SHP77 (cell line): ENCODE measurements at regions not wholly inside any gene's neighbourhood (a gene's known extent, or its start where the extent isn't known, plus 50 kb on each side); places are given as distances from the start of the nearest gene placed in this dataset.
"Not testable (repeated sequence)": the region's sequence is repeated elsewhere in the genome, so short reads cannot be mapped to it uniquely, and the experiment has no call there.

Experiments
- DNase-seq, 2 experiments: peaks; one replicate each; lab custom pipeline; 2025; lab: John Stamatoyannopoulos, UW

DNA sequence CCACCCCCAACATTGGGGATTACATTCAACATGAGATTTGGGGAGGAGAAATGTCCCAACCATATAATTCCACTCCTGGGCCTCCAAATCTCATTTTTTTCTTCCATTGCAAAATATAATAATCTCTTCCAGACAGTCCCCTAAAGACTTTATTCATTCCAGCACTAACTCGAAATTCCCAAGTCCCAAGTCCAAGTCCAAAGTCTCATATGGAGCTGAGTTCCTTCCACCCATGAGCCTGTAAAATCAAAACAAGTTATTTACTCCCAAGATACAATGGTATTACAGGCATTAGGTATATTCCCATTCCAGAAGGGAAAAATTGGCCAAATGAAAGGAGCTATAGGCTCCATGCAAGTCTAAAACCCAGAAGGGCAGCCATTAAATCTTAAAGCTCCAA lies 56.7 kb downstream of the P2RY1 start:
- no peak for DNase-seq

DNA sequence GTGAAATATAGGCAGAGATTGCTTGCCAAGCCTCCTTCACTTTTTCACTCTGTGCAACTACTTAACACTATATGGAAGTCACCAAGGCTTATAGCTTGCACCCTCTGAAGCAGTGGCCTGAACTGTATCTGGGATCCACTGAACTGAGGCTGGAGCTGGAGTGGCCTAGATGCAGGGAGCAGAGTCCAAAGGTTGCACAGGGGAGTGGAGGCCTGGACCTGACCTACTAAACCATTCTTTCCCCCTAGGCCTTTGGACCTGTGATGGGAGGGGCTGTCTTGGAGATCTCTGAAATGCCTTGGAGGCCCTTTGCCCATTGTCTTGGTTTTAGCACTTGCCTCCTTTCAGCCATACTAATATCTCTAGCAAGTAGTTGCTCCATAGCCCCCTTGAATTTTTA lies 57.5 kb downstream of the P2RY1 start:
- no peak for DNase-seq

DNA sequence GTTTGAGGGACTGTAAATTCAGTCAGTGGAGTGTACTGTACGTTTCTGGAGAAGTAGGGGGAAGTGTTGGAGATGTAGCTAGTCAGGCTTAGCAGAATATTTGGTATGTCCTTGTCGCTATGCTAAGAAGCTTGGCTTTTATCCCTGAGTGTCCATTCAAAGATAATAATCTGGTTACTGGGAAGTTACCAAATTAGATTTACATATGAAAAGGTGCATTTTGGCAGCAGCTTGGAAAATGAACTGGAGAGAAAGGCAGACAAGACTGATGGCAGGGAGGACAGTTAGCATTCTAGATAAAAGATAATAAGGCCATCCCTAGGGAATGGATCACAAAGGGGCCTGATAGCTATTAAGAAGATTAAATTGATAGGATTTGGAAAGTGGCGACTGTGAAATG lies 58.7 kb downstream of the P2RY1 start:
- DNase-seq, result no peak

DNA sequence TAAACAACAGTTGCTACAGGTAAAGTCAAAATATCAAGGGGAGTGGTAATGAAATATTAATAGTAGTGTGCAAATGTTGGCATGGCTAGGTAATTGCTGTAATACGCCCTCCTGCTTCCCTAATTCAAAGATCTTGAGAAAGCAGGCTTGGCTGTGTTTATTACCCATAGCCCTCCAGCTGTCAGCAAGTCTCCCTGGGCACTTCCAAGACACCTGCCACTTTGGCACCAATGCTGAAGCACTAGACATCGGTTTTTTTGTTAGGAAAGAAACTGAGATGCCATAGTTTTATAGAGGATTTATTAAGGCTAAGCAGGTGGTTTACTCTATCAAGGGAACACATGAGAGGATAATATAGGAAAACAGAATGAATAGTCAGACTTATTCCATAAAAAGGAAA lies 64.4 kb downstream of the P2RY1 start:
- DNase-seq, result no peak

DNA sequence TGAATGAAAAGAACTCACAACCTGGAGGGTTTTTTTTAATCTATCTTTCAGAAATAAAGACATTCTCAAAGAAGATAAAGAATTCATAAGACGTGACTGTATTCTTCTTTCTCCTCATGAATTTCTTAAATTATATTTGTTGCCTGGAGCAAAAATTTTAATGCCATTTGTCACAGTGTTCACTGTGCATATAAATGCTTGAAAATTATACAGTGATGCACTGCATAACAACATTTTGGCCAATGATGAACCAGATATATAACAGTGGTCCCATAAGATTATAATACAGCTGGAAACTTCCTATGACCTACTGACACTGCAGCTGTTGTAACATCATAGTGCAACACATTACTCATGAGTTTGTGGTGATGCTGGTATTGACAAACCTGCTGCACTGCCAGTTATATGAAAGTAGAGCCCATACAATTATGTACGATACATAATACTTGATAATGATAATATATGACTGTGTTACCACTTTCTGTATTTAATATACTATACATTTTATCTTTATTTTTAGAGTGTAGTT lies 67.3 kb downstream of the P2RY1 start:
- DNase-seq, result peak; percentile 3 to 20

DNA sequence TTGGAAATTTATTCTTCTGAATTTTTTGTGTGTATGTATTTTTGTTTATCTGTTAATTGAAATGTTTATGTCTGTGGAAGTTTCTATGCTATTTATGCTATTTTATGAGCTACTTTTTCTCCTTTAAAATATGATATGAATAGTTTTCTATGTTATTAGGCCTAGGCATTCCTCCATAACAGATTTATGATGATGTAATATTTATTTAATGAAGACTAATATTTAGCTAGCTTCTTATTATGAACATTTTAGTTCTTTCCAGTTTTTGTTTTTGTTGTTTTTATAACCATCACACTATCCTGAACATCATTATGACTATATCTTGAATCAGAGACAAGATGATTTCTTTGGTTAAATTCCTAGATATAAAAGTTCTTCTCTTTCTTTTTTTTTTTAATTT lies 70.7 kb downstream of the P2RY1 start:
- DNase-seq, result no peak

DNA sequence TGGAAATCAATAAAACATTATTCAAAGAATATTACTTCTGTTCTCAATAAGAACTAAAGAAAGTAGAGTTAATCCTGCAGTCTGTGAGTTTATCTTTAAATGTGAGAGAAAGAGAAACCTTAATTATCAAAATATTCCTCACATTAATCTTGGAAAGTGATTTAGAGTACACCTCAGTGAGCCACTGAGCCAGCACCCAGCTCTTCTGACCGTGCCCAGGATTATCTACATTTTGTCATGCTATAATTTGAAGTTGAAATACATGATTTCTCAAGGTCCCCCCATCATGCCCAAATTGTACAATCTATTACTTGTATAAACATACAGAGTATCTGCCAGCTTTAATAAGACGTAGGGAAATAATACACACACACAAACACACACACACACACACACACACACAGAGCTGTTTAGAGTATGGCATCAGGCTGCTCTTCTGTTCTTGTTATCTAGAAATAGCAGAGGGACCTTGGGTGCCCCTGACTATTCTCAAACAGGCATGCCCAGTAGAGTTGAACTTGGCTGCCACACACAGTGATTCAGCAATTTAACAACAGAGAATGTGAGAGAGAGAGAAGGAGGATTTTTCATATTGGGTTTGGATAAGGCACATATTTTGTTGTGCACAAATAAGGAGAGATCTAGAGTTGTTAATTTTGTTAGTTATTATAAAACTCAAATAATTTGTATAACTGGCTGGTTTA lies 74.4 kb downstream of the P2RY1 start:
- DNase-seq, result no peak

DNA sequence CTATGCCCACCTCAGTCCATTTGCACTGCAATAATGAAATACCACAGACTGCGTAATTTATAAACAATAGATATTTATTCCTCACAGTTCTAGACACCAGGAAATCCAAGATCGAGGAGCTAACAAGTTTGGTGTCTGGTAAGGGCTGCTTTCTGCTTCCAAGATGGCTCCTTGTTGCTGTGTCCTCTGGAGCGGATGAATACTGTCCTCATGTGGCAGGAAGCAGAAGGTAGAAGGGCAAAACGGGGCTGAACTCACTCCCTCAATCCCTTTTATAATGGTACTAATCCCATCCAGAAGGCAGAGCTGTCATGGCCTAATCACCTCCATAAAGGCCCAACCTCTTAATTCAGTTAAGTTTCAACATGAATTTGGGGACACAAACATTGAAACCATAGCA lies 75.3 kb downstream of the P2RY1 start:
- no peak for DNase-seq

DNA sequence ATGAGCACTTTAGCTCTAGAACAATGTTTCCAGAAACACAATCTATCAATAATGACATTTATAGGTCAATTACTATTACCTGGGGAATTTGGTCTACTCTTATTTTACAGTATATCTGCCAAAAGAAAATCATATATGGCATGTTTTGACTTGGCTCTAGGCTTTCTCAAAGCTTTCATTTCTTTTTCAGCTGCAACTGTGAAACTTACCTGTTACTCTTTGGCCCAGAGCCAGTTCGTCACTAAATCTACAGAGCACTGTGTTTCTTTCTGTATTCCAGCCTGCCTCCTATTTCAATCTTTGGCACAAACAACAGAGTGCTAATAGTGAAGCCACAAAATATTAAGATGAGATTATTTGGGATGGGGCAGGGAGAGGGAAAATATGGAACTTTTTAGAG lies 76.0 kb downstream of the P2RY1 start:
- DNase-seq, result no peak

DNA sequence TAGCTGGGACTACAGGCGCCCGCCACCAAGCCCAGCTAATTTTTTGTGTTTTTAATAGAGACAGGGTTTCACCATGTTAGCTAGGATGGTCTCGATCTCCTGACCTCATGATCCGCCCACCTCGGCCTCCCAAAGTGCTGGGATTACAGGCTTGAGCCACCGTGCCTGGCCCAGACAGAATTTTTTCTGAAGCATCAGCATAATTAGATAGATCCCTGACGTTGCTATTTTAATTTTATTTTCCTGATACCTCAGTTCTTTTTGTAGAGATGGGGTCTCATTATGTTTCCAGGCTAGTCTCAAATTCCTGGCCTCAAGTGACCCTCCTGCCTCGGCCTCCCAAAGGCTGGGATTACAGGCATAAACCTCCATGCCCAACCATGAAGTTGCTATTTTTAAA lies 79.8 kb downstream of the P2RY1 start:
- DNase-seq, result not testable (repeated sequence)

DNA sequence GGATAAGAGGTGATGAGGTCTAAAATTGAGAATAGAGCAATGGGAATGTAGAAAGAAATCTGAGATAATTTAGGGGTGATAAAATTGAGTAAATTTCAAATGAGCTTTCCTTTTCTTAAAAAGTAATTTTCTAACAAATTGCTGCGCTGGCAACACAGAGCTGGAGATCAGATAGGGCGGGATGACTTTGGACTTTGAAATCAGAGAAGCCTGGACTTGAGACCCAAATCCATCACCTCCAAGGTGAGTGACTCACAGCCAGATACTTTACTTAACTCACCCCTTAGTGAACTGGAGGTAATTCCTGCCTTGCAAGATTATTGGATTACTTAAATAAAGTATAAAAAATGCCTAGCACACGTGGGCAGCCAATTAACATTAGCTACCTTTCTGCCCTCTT lies 80.8 kb downstream of the P2RY1 start:
- no peak for DNase-seq

DNA sequence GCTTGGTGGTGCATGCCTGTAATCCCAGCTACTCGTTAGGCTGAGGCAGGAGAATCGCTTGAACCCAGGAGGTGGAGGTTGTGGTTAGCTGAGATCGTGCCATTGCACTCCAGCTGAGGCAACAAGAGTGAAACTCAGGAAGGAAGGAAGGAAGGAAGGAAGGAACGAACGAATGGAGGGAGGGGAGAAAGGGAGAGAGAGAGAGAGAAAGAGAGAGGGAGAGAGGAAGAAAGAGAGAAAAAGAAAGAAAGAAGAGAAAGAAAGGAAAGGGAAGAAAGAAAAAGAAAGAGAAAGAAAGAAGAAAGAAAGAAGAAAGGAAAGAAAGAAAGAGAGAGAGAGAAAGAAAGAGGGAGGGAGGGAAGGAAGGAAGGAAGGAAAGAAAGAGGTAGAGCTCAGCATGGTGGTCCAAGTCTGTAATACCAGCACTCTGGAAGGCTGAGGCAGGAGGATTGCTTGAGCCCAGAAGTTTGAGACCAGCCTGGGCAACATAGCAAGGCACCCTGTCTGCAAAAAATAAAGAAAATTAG lies 81.9 kb downstream of the P2RY1 start:
- DNase-seq, result no peak

DNA sequence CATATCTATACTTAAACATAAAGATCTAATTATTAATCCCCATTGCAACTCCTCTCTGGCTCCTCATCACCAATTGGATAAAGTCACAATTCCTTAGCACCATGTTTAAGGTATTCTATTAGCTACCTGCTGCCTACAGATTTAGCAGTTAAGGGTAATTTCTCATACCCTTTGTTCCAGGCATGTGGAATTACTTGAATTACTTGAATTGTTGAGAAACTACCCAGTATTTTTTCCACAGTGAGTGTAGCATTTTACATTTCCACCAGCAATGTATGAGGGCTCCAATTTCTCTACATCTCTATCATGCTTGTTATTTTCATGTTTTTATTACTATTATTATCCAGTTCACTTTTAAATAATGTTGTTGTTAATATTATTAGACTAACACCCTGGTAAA lies 86.4 kb downstream of the P2RY1 start:
- no peak for DNase-seq

DNA sequence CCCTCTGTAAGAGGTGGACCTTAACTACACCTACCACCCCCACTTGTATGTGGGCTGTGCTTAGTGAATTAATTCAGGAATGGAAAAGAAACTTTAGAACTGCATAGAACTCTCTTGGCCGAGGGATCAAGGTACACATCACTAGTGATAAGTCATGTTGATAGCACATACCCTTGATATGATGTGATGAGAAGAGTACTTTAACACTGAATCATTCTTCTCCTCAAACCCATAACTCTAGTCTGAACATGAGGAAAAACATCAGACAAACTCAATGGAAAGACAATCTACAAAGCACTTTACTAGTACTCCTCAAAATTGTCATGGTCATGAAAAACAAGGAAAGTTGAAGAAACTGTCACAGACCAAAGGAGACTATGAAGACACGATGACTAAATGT lies 87.6 kb downstream of the P2RY1 start:
- no peak for DNase-seq

DNA sequence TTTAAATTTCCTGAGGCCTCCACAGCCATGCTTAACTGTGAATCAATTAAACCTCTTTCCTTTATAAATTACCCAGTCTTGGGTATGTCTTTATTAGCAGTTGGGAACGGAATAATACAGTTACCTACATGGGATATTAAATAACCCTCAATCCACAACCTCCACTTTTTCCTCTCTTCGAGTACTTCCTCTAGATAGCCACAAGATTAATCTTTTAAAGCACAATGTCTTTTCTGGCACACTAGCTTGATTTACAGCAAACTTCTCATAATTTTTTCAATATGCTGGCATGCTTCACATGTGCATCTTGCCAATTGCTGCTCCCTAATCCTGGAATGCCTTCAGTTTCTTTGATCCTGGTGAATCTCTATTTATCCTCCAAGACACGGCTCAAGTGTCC lies 92.2 kb downstream of the P2RY1 start:
- no peak for DNase-seq

DNA sequence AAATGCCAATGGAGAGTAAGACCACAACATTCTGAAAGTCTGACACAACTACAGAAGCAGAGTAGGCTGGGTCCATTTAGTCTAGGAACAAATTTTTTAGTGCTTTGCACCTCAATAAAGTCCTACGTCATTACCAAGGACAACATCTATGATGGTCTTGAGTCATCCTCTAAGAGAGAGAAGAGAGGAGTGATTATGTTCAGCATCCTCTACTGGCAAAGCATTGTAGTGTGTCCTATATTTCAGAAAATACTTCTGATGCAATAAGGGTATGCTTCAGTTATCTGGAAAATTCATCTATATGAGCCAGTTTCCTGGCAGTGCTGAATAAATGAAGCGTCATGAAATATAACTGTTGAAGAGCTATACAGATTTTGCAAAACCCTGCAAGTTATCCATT lies 95.6 kb downstream of the P2RY1 start:
- DNase-seq, result no peak

DNA sequence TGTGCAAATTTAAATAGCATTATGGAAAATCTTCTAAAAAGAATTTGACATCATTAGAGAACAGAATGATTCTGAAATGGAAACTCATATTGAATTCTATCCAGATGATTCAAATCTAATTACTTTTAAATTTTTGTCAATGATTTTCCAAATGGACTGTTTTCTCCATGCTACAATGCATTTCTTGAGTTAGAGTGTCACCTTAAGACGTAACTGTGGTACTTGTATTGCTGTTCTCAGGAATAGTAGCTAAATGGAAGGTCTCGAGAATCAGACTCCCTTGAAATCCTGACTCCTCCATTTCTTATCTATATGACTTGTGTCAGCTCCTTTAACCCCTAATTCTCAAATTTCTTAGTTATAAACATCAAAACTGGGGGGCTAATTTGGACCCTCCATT lies 102.3 kb downstream of the P2RY1 start:
- DNase-seq, result no peak

DNA sequence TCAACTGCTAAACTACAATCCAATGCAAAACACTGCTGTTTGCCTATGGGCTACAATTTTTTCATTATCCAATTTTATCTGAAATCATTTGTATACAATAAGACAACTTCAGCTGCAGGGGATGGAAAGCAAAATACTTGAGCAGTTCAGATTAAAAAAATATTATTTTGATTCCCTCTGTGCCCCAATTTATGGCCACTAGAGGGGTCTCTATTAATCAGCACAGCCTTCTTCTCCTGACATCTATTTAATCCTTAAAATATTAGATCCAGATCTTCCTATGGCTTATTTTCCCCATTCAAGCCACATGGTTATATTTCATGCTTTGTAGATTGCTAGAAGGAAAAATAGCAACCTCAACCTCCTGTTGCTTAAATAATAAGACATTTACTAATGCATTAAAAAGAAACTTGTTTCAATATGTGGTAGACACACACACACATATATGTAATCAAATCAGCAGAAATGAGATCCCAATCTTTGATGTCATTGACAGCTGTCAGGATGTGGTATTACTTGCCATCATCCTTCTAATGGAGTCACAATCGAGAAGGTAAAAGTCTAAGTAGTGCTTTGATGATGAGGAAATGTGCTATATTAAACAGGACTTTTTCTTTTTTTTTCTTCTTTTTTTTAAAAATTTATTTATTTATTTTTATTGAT lies 104.2 kb downstream of the P2RY1 start:
- DNase-seq, result no peak

DNA sequence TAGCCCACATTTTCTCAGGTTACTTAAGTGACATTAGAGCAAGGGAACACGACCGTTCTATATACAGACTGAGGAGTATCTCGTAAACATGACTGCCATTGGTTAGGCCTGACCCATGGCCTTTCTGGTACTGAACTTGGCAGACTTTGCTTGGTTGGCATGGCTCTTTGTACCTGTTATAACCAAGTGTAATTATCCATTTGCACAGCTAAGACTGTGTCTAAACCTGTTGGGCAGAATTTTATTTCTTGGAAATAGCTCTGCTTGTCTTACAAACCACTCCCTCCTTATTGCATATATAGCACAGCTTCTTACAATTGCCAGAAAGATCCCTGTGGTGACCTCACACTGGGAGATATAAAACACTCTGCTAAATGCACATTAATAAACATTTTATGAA lies 106.9 kb downstream of the P2RY1 start:
- DNase-seq, result no peak

DNA sequence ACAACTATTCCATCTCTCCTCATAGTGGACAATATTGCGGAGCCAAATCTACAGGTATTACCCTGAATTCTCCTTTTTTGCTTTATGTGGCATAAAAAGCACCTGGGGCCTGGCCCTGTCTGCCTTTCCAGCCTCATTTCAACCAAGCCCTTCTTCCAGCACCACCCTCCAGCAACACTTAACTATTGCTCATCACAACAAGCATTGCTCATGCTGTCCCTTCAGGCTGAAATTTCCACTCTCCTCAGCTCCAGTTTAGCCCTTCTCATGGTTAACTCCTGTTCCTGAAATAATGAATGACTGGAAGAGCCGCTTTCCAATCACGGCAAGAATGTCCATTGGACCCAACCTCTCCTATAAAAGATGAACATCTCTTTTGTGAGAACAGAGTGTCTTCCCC lies 107.4 kb downstream of the P2RY1 start:
- DNase-seq, result no peak

DNA sequence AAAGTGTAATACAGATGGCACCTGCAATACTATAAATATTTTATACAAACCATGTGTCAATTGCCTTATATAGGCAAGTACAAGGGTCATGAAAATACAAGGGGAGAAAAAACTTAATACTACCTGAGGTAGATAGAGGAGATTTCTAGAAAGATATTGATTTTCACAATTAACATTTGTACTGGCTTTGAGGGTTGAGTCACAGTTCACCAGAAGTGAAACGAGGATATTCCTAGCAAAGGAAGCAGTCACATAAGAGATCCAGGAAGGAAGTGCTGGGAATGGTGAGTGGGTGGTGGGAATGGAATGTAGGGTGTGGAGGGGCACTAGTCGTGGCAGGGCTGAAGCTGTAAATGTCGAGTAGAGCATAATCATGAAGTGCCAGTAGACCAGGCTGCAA lies 108.7 kb downstream of the P2RY1 start:
- no peak for DNase-seq

DNA sequence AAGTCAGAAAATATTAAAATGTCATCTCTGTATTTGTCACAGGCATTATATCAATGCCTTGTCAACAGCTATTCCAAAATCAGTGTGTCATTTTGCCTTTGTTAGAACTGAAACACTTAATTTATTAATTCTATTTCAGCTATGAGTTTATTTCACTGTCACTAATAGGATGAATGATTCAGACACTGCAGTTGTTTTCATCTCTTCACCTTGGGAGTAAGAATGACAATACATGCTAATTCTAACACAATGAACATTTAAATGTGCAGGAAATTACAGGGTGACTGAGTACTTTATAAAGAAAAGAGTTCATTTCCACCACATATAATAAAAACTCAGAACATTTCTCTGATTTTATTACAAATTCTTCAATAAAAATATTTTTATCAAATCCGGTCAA lies 109.7 kb downstream of the P2RY1 start:
- no peak for DNase-seq

DNA sequence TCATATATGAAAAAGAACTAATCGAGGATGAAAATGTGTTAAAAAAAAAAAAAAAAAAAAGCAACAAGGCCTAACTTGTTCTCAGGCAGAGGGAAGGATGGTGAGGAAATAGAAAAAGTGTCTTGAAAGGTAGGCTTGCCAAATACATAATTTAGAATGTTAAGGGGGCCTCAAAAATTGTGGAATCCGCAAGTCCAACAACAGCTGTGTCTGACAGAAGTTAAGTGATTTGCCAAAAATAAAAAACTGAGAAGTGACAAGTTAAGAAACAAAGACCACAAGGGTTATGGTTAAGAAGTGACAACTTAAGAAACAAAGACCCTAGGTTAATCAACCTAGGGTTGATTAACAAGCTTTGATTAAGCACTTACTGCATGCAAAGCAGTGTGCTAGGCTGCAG lies 110.6 kb downstream of the P2RY1 start:
- no peak for DNase-seq

DNA sequence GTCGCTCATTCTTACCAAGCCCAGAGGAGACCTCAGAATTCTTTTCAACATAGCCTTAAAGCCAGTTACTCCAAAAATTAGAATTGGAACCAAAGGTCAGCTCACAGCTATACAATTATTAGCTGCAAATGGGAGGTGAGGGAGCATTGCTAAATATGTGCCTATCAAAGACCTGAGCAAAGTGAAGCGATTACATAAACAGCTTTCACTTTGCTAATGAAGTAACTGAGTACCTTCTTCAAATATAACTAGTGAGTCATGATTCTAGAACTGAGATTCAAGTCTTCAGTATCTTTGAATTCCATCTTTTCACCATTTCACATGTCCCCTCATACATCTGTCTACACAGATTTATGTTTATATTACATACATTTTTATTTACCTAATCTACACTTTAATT lies 122.6 kb downstream of the P2RY1 start:
- DNase-seq, result no peak
